ENCODE measurements at regions not wholly inside any gene's neighbourhood (a gene's known extent, or its start where the extent isn't known, plus 50 kb on each side); places are given as distances from the start of the nearest gene placed in this dataset.
"Not testable (repeated sequence)": the region's sequence is repeated elsewhere in the genome, so short reads cannot be mapped to it uniquely, and the experiment has no call there.

DNA sequence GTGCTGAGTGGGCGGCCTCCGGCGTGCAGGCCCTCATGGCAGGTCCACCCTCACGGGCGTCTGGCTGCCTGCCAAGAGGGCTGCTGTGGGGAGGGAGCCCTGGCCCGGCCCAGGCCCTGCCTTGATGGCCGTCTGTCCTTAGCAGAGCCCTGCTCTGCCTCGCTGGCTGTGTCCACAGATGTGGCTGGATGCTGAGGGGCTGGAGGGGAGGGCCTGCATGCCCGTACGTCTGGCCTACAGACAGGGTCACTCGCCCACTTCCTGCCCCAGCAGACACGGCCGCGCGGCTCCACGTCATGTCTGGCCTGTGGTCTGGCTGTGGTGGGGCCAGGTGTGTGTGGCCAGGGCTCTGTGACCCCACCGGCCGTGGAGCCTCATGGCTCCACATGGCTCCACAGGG, 186.3 kb downstream of the TMEM121 start:
- TF ChIP-seq CTCF (IDR thresholded peaks at IDR 0.05; ENCODE audit: insufficient read depth, low read depth, low read length); EZH2 (IDR thresholded peaks at IDR 0.05; ENCODE audit: insufficient read depth, low read length): not testable (repeated sequence)
